ENCODE measurements at regions not wholly inside any gene's neighbourhood (a gene's known extent, or its start where the extent isn't known, plus 50 kb on each side); places are given as distances from the start of the nearest gene placed in this dataset.
"Not testable (repeated sequence)": the region's sequence is repeated elsewhere in the genome, so short reads cannot be mapped to it uniquely, and the experiment has no call there.

- TF ChIP-seq CTCF (conservative IDR thresholded peaks at IDR 0.05; ENCODE audit: low read depth in 2 of 2); JUNB (IDR thresholded peaks at IDR 0.05; ENCODE audit: unreplicated experiment); EZH2 (IDR thresholded peaks at IDR 0.05; ENCODE audit: low read depth, unreplicated experiment); POLR2AphosphoS5 (IDR thresholded peaks at IDR 0.05; ENCODE audit: low read depth); CREB1 (CRISPR knock-in tag; IDR thresholded peaks at IDR 0.05; ENCODE audit: low read depth): not testable (repeated sequence)
These were observed 117.3 kb upstream of the ZNF469 start for GRCh38 chr16:88265286-88265938.
